GM19324 (cell line): ENCODE measurements at regions not wholly inside any gene's neighbourhood (a gene's known extent, or its start where the extent isn't known, plus 50 kb on each side); places are given as distances from the start of the nearest gene placed in this dataset.

Experiments
- ATAC-seq: cut with Tn5 transposase; IDR thresholded peaks from one replicate; pipeline ENCODE4 v1.9.1; 2021; ENCODE audit warnings: mild to moderate bottlenecking, moderate library complexity; ENCODE audit not compliant: unreplicated experiment, low FRiP score

DNA sequence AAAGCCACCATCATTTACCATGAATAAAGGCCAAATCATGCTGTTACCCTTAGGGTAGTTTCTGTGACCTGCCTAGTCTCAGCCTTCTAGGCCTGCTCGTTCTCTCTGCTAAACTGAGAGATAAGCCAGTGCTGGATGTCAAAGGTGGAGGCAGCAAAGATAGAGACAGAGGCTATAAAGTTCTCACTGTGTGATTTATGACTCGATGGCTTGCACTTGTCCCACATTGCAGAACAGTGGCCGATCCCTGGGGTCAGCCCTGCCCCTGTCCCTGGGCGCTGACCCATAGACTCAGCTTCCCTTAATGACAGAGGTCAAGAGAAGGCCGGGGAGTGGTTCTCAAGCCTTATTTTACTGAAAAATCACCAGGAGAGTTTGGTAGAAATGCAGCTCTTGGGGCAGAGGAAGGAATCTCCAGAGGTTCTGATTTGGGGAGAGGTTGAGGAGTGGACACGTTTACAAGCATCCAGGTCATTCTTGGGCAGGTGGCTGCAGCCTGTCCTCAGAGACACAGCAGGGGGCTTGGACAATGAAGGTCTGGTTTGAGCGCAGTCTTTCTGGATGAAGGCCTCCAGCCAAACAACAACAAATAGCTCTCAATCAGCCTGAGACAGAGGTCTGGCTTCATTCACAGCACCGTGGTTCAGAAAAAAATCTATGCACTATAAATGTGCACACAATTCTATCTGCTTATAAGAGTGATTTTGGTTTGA is 143.5 kb downstream of the ACKR3 start:
- ATAC-seq = no peak

- no peak for ATAC-seq
These were observed 144.5 kb downstream of the ACKR3 start for GRCh38 chr2:236714080-236714479.

DNA sequence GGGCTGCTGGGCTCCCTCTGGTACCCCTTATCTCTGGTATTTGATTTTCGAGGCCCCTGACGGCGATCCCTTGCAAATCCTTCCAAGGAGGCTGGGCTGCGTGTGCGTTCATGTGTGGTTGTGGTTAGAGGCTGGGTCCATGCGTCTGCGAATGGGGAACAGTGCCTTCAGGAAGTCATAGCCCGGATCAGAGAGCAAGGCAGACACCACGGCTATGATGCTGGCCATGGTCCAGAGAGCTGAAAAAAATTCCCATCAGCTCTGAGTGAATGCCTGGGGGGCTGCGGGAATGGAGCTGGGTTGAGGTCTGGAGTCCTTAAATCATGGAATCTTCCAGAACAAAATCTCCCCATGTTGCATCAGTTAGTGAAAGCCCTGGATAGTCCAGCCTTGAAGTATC is 145.5 kb downstream of the ACKR3 start:
- ATAC-seq = no peak

DNA sequence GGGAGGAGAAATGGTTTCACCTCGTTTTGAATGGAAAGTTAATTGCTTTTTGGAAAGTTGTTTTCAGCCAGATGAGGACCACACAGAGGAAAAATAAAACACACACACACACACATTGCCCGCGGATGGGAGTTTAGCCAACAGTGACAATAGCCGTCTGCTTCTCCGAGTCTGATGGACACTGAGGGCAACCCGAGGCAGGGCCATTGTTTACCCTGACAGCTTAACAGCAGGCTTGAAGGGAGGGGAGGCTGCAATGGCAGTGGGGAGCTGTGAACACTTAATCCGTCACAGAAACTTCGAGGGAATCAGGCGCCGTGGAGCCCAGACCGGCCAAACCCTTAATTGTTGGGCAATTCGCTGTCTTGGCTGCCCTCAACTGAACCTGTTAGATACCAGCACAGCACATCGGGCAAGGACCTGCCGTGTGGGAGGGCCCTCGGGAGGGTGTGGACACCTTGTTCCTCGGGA is 145.9 kb downstream of the ACKR3 start:
- no peak for ATAC-seq

DNA sequence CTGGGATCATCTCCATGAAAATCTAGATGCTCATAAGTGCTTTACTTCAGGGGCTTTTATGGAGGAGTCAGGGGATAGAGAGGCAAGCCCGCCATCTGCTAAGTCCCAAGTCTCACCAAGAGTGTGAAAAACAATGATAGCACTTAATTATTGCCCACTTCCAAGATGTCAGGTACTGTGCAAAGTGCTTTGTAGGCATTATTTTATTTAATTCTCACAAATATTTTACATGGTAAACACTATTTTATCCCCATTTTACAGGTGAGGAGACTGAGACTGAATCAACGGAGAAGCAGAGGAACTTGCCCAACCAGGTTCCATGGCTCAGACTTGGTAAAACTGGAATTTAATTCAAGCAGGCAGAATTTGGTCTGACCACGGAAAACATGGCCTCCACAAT is 147.5 kb downstream of the ACKR3 start:
- ATAC-seq = no peak

DNA sequence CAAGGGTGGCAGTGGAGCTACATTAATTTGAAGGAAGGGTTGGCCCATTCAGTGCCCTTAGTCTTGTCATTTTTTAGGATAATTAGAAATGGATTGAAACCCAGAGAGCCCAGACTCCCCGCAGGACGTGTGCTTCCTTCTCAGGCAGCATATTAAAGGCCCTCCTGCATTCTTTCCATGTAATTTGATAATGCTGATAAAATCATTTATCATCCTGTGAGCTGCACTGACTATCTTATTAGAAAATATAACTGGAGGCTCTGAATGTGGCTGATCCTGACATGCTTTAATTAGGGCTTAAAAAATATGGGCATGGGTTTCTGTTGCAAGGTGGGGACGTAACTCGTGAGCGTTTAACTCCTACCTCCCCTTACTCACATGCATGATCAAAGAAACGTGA is 148.1 kb downstream of the ACKR3 start:
- no peak for ATAC-seq

DNA sequence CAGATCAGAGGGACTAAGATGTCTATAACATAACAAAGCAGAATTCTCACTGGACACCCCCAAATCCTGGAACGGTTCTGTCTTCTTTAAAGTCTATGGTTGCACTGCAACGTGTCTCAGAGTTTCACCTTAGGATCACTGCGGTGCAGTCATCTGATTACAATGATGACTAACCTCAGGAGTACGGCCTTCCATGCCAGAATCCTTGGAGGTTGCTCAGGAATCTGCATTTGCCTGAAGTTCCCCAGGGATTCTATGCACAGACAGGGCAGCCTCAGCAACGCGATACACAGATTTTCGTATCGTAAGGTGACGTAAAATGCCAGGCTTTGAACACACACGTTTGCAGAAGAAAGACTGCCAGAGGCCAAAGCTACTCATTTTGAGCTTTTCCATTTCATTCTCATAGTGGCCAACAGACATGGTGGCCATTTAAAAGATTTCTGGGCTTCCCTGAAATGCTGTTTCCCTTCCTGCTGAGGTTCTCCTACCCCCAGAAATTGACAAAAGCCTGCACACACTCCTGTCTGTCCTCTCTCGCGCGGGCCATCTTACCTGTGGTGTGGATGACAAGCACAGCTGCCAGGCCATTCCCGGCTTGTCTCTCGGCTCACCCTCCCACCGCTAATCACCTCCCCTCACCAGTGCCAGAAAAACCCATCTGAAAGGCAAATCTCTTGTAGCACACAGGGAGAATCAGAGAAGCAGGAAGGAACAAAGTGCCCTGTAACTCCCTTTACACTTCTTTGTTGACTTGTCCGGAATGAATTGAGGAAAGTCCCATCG is 148.8 kb downstream of the ACKR3 start:
- ATAC-seq = no peak

DNA sequence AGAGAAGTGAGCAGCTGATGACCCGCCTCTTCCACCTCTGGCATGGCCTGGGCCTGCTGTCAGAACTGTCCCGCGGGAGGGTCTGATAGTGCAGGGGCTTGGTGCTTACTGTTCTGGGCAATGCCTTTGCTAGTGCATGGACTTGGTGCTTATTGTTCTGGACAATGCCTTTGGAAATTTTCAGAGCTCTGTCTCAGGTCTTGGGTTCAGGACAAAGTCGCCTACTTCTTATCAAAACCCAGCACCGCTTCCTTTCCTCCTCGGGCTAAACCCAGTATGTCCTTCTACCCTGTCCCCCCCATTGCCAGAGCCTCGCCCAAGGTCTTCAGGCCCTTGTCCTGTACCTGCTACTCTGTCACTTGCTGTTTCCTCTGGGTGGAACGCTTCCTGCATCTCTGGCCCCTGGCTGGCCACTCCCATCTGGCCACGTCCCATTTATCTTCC is 149.6 kb downstream of the ACKR3 start:
- no peak for ATAC-seq

DNA sequence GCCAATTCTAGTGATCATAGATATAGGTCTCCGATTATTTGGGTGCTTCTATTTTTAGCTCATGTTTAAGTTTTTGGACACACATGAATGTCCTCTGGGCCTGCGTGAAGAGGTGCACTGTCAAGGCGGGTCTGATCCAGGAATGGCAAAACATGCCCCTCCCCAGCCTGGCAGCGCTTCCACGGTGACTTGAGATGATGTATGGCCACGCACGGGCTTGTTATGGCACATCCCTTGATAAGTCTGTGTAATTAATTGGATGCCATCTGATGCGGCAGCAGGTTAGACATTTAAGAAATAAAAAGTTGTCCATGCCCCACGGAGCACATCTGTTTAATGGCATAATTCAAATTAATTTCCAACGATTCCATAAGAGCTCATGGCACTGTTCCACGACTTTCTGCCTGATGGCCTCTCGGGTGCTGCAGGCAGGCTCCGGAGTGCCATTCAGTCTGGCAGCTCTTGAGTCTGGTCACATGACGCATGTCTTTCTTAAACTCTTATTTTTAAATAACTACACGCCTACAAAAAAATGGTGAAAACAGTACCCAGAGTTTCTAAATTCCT is 151.4 kb downstream of the ACKR3 start:
- ATAC-seq = no peak

DNA sequence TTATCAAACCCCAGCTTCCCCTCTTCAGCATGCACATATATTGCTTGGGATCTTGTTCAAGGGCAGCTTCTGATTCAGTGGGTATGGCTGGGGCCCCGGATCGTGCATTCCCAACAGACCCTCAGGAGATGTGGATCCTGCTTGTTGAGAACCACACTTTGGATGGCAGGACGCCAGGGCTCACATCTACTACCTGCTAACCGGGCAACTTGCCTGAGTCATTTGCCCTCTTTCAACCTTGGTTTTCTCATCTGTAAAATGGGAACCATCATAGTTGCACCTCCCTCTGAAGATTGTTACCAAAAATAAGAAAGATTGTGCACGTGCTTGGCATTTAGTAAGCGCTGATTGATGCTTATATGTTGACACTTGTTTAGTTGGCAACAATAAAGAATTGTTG is 154.6 kb downstream of the ACKR3 start:
- no peak for ATAC-seq

GRCh38 chr2:236726701-236727450 is 157.3 kb downstream of the ACKR3 start:
- ATAC-seq = no peak

GRCh38 chr2:236728916-236729670 is 159.5 kb downstream of the ACKR3 start:
- ATAC-seq = no peak

GRCh38 chr2:236730393-236730792 is 160.8 kb downstream of the ACKR3 start:
- ATAC-seq = no peak

DNA sequence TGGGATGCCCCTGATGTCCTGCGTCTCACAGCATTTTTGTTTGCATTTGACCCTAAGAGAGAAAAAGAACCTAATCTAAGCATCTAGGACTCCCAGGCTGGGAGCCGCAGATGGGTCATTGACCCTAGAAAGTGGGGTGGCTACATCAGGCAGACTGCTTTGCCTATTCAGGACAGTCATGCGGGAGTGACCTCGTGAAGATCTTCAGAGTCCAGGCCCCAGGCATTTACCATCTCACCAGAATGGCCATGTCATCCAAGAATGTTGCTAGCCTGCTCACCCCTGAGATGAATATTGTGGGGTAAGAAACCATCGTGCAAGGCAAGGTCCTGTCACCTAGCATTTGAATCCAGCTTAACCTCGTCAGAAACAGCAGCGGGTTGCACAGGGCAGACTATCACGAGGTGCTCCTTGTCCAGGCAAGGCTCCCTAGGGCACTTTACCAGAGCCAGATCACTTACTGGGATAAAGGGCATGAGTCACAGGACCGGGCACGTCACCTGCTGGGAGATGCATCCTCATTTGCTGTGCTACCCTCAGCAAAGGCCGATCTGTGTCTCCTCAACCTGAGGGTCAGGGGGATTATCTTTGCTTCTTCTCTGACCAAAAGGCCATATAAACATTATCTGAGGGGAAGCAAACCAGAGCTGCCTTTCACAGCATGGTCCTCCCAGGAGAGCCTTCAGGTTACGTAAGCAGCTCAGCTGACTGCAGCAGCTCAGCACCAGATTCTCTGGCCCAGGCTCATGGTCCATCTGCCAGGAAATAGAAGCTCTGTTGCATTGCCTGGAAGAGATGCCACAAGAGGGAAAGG is 162.3 kb downstream of the ACKR3 start:
- ATAC-seq = no peak

GRCh38 chr2:236733156-236733555 is 163.5 kb downstream of the ACKR3 start:
- ATAC-seq = no peak

GRCh38 chr2:236735825-236736238 is 166.2 kb downstream of the ACKR3 start:
- ATAC-seq = no peak

DNA sequence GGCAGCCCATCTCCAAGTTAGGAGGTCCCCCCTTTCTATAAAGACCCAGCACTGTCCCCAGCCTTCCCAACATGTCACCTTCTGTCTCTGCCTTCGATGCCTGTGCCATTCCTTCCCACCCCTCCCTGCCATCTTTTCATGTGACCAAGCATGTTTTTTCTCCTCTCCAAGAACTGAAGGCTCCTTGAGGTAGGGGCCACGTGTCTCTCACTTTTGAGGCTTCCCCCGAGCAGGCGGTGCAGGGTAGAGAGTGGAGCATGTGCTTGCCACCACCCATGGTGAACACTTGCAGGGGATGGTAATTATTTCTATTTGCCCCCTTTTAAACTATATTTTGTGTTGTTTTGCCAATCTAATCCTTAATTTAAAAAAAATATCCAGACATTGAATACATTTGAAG is 168.4 kb downstream of the ACKR3 start:
- no peak for ATAC-seq

GRCh38 chr2:236738896-236739295 is 169.3 kb downstream of the ACKR3 start:
- ATAC-seq = no peak

DNA sequence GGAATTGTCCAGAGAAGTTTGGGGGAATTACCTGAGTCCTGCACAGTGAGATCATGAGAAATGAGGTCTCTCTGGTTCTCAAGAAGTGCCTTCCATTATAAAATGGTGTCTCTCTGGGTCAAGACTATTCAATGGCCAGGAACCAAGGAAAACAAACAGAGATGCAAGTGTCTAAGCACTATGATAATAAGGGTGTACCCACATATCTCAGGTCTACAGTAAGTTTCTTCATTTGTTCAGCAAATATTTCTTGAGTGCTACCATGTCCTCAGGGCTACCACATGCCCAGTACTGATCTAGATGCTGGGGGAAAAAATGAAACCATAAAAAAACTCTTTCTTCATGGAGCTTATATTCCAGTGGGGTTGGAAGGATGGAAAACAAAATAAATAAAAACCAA is 170.0 kb downstream of the ACKR3 start:
- no peak for ATAC-seq
